T-cell (primary cell): ENCODE measurements at regions not wholly inside any gene's neighbourhood (a gene's known extent, or its start where the extent isn't known, plus 50 kb on each side); places are given as distances from the start of the nearest gene placed in this dataset.

Experiments used
- ATAC-seq, 4 experiments: fragments of 200-7000 bp in 3 of 4; fragments of 150-1000 bp in 1 of 4; cut with Tn5 transposase; replicated peaks in 1 of 4; 1 replicate in 3 of 4; 2 replicates in 1 of 4; pipeline ENCODE4 v1.10.0; 2021; ENCODE audit warnings: moderate library complexity in 3 of 4, mild to moderate bottlenecking in 2 of 4, moderate number of reproducible peaks in 1 of 4
- CTCF ChIA-PET, 2 donors: fragments of 300-600 bp; sonication (Branson Sonifier 250); formaldehyde crosslinking; loops; one replicate each; lab custom pipeline; 2022; ENCODE audit warnings: antibody characterized with exemption in 2 of 2; lab: Charles Lee
- POLR2A ChIA-PET, 2 donors: fragments of 300-600 bp; sonication (Branson Sonifier 250); formaldehyde crosslinking; loops; one replicate each; lab custom pipeline; 2022; ENCODE audit warnings: antibody characterized with exemption in 2 of 2; lab: Charles Lee
- DNase-seq, 35 experiments: peaks; one replicate each; pipeline versions ENCODE4 v3.0.0 to v3.0.0-alpha.2; 2013 to 2023
- H3K27ac ChIP-seq: one replicate; pipeline ENCODE4 v1.5.1; 2013; ENCODE audit warnings: low read length
- H3K27me3 ChIP-seq, 2 experiments: replicated peaks in 1 of 2; 1 replicate in 1 of 2; 2 replicates in 1 of 2; pipeline versions ENCODE4 v1.6.1 to v1.7.0; 2013; ENCODE audit warnings: low read length in 1 of 2, mixed read lengths in 1 of 2; ENCODE audit not compliant: control insufficient read depth in 2 of 2, insufficient read depth in 2 of 2; ENCODE audit errors: extremely low read depth in 1 of 2
- H3K36me3 ChIP-seq, 2 donors: 1 replicate in 1 of 2; 2 replicates in 1 of 2; pipeline versions ENCODE4 v1.6.1 to v1.7.0; 2013; ENCODE audit warnings: low read length in 1 of 2; ENCODE audit not compliant: control insufficient read depth in 2 of 2, insufficient read depth in 1 of 2; ENCODE audit errors: extremely low read depth in 1 of 2
- H3K4me1 ChIP-seq, 2 experiments: 1 replicate in 1 of 2; 2 replicates in 1 of 2; pipeline versions ENCODE4 v1.6.1 to v1.7.0; 2013; ENCODE audit warnings: low read length in 2 of 2, mixed read lengths in 1 of 2; ENCODE audit not compliant: insufficient read depth in 2 of 2, control insufficient read depth in 1 of 2; ENCODE audit errors: extremely low read depth in 1 of 2
- H3K4me3 ChIP-seq, 2 donors: 1 replicate in 1 of 2; 2 replicates in 1 of 2; pipeline versions ENCODE4 v1.5.1 to v1.7.0; 2013; ENCODE audit warnings: mild to moderate bottlenecking in 2 of 2, low read length in 1 of 2, moderate library complexity in 1 of 2; ENCODE audit not compliant: control insufficient read depth in 1 of 2; ENCODE audit errors: extremely low read depth in 1 of 2
- H3K9me3 ChIP-seq: 2 replicates; pipeline ENCODE4 v1.7.0; 2013
- H3K27ac Mint-ChIP-seq, 2 donors: one replicate each; pipeline ENCODE4 v1.8.0; 2020 to 2021; ENCODE audit warnings: mild to moderate bottlenecking in 2 of 2, mixed read lengths in 2 of 2
- H3K27me3 Mint-ChIP-seq, 2 donors: one replicate each; pipeline ENCODE4 v1.8.0; 2021 to 2022; ENCODE audit warnings: mixed read lengths in 2 of 2
- H3K36me3 Mint-ChIP-seq: one replicate; pipeline ENCODE4 v1.8.0; 2021; ENCODE audit warnings: mixed read lengths
- H3K4me1 Mint-ChIP-seq, 3 donors: one replicate each; pipeline ENCODE4 v1.8.0; 2020 to 2022; ENCODE audit warnings: mixed read lengths in 3 of 3, mild to moderate bottlenecking in 1 of 3
- H3K4me3 Mint-ChIP-seq, 3 donors: one replicate each; pipeline ENCODE4 v1.8.0; 2020 to 2022; ENCODE audit warnings: mild to moderate bottlenecking in 3 of 3, mixed read lengths in 3 of 3, moderate library complexity in 3 of 3
- H3K9me3 Mint-ChIP-seq, 3 donors: one replicate each; pipeline ENCODE4 v1.8.0; 2020 to 2022; ENCODE audit warnings: mixed read lengths in 3 of 3
- WGBS: methylation state at CpG from one replicate; pipeline ENCODE4 v1.1.5; 2013; ENCODE audit warnings: missing lambda C conversion rate; ENCODE audit not compliant: insufficient coverage; 5-methylcytosine and 5-hydroxymethylcytosine counted together

- no peaks in the 10 kb centered on the region for H3K36me3 Mint-ChIP-seq
- WGBS: no CpG with 5 or more reads among the region's 5 CpGs
- peaks cover 0 to 6% (median 0%) of the 10 kb centered on the region in 3 donors for H3K9me3 Mint-ChIP-seq
- no peak for DNase-seq
- H3K4me3 Mint-ChIP-seq: no peak overlapping the region
- Histone ChIP-seq H3K9me3 (no peaks in the 10 kb centered on the region), H3K4me1 (peaks cover 0 to 3% of the 10 kb centered on the region in 2 experiments), H3K27ac (no peak overlapping the region), H3K27me3 (peaks cover 0 to 8% of the 10 kb centered on the region in 2 experiments), H3K4me3 (no peak overlapping the region), H3K36me3 (no peaks in the 10 kb centered on the region)
- H3K27ac Mint-ChIP-seq: no peak overlapping the region
- peaks cover 2 to 5% (median 4%) of the 10 kb centered on the region in 3 donors for H3K4me1 Mint-ChIP-seq
- POLR2A ChIA-PET: no interaction called here
- CTCF ChIA-PET: no interaction called here
- H3K27me3 Mint-ChIP-seq: peaks cover 0 to 1% of the 10 kb centered on the region in 2 donors
- ATAC-seq: no peak
These were observed 83.8 kb downstream of the GATA6 start for GRCh38 chr18:22253156-22253555.
